ENCODE measurements at regions not wholly inside any gene's neighbourhood (a gene's known extent, or its start where the extent isn't known, plus 50 kb on each side); places are given as distances from the start of the nearest gene placed in this dataset.

DNA sequence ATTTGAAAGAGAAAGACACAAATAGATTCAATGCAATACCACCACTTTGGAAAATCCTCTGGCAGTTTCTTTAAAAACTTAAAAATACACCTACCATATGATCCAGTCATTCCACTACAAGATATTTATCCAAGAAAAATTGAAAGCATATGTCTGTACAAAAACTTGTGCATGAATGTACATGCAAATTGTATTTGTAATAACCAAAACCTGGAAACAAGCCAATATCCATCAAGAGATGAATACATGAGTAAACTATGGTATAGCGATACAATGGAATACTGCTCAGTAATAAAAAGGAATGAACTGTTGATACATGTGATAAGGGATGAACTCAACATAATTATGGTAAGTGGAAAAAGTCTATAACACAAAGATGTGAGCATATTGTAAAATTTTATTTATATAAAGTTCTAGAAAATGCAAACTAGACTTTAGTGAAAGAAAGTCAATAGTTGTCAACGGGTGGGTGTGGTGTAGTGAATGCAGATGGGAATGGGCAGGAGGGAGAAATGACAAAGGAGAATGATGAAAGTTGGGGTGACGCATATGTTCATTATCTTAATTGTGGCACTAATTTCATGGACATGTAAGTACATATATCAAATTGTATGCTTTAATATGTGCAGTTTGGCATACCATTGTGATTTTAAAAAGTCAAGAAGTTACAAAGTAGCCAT is 347.5 kb downstream of the SAMD5 start:
- no peak for DNase-seq (ENCODE audit: low read depth in 4 of 4, low spot score in 1 of 4)

DNA sequence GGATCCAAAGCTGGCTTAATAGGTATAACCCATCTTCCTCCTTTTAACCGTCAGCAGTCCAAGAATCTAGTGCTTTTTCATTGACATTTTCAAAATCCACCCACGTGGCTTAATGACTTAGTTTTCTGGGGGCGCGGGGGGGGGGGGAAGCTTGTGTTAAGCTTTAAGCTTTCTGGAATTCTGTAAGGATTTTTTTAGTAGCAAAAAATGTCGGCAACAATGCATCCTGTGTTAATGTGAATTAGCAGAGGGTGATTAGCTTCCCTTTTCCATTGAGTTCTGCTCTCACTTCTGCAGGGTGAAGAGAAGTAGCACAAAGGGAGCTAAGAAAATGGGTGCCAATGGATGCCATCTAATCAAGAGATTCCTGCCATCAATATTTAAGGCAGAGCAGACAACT is 348.2 kb downstream of the SAMD5 start:
- DNase-seq (ENCODE audit: low read depth in 4 of 4, low spot score in 1 of 4) = no peak

DNA sequence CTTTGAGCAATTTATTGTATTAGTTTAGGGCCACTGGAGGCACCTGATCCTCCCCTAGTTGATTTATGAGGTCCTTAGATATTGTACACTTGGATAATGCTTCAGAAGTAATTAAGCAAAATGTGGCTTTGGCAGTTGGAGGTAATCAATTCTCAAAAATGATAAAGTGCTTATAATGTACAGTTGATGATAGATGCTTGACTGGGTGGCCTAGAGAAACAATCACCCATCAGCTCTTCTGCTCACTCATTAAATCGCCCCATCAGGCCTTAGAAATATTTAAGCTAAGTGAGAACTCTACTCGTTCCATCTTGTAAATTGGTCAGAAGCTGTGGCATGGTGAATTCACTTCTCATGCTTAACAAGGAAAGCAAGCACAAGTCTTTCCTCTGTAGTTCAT is 349.9 kb downstream of the SAMD5 start:
- DNase-seq (ENCODE audit: low read depth in 4 of 4, low spot score in 1 of 4) = no peak

DNA sequence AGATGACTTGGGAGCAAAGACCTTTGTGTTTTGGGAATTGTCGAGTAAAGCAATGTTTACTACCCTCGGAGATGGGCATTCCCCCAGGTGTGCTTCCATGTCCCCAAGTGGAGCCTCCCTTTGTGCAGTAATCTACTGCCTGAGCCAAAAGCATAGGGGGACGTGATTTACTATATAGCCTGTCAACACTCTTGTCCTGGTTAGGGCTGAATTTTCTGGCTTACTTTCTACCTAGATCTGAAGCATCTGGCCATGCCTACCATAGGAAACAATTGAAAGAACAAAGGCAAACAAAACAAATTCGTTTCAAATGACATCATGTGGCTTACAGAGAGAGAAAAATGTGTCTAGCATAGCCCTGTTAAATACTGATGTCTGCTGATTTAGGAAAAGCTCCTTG is 350.6 kb downstream of the SAMD5 start:
- no peak for DNase-seq (ENCODE audit: low read depth in 4 of 4, low spot score in 1 of 4)

DNA sequence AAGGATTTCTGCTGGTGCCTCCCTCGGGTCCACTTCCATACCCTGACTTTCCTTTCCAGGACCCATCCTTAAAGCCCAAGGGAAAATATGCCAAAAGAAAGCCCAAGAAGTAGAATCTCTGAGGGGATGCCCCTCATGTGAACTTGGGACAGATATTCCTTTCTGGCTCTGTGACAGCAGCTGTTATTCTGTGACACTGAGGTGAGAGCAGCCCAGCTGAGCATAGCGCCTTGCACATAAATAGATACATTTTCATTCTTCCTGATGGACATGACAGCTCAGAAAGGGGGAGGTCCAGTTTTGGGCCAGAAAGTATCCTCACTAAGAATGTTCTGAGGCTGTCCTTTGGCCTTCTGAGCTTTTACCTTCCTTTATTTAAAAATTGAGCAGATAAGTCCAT is 353.2 kb downstream of the SAMD5 start:
- no peak for DNase-seq (ENCODE audit: low read depth in 4 of 4, low spot score in 1 of 4)

DNA sequence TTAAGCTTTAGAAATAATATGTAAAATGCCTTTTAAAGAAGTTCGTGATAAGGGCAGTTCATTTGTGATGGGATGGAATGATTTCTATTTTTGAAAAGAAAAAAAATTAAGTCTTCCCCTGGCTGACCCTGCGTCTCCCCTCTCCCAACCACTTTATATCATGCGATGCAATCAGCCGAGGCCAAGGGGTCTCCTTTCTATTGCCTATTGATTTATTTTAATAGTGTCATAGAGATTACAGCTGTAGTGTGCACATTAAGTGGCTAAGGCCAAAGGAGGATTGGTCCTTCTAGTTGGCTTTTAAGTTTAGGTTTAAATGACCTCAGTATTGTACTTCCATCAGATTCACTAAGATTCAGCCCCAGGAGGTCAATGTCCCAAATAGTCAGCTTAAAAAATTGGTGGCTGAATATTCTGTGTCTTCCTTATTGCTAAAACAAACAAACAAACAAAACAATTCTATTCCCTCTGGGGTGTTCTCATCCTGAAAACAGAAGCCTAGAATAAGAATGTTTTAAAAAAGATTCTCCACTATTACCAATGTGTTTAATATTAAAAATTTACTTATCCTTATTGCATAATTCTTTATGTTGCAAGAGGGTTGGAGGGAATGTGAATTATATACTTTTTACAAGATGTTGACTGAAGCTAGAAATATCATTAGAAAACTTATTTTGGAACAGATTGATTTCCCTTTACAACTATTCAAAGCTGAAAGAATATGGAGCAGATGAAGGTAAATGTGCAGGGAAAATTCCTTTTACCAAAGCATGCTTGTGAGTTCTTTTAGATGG is 359.1 kb downstream of the SAMD5 start:
- no peak for DNase-seq (ENCODE audit: low read depth in 4 of 4, low spot score in 1 of 4)

DNA sequence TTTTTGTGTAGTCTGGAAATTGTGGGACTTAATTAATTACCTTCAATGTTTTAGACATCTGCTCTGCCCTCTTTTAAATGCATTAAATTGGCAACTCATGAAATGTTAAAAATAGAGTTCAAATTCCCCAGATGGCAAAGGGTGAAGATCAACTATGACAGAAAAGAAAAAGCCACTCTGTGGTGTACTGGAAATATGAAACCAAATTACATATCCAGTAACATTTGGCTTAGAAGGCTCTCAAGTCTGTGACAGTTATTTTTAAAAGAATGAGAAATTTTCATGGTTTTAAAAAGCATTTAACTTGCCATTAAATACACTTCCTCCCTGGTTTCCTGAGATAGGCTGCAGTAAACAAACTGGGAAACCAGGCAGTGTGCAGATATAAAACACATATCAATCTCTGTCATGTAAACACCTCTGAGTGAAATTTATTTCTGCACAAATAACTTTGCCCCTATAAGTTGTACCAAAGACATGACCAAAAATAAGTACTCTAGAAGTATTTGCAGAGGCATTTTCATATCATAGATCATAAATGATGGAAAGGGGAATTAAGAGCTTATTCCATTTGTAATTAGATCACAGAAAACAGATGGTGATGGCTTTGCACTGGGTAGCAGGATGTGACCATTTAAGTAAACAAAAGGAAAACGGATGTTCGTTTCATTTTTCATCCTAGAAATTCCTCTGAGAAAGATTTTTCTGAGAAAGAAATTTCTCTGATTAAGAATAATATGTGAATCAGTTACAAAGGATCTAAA is 360.1 kb downstream of the SAMD5 start:
- no peak for DNase-seq (ENCODE audit: low read depth in 4 of 4, low spot score in 1 of 4)

DNA sequence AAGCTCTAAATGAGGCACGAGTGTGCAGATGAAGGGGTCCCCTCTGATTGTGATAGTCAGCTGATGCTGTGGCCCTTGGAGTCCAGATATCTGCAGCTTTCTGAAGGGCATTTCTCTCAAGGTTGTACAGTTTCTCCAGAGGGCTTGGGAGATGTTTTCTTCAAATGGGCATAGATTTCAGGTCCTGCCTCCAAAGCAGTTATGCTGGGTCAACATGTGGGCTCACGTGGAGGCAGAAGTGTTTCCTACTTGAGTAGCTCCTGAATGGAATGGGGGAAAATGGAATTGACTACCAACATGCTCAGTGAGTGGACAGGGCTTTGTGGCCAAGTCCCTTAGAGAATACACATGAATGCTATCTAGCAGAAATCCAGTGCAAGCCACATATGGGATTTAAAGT is 360.7 kb downstream of the SAMD5 start:
- no peak for DNase-seq (ENCODE audit: low read depth in 4 of 4, low spot score in 1 of 4)

DNA sequence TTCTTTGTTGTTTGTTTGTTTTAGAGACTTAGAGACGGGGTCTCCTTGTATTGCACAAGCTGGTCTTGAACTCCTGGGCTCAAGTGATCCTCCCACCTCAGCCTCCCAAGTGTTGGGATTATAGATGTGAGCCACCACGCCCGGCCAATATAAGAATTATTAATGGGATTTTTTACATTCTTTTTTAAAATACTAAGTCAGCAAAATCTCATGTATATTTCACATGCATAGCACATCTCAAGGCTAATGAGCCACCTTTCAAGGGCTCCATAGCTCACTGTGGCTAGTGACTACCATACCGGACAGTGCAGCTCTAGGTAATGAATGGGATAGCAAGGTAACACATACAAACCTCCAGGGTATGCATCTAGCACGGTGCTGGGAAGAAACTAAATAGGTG is 361.4 kb downstream of the SAMD5 start:
- no peak for DNase-seq (ENCODE audit: low read depth in 4 of 4, low spot score in 1 of 4)

DNA sequence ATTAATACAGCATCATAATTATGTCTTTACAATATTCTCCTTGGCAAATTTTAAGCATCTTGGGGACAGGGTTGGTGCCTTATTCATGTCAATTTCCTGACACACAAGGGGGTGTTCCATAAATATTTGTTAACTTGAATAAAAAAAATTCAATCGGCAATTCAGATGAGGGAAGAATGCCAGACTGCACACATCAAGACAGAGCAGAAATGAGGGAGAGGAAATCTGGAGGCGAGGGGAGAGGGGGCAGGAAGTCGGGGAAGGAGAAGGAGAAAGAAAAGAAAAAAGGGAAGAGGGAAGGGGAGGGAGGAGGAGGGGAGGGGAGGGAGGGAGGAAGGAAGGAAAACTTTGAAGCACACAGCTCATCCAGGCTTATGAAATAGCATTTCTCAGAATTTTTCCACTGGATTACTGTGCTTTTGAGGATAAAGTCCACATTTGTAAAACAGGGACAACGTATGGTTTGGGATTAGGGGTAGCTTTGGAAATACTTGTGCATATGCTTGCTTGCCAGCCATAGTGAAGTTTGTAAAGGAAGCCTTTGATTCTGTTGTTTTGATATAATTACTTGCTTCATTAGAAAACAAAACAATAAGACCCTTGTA is 362.1 kb downstream of the SAMD5 start:
- no peak for DNase-seq (ENCODE audit: low read depth in 4 of 4, low spot score in 1 of 4)

DNA sequence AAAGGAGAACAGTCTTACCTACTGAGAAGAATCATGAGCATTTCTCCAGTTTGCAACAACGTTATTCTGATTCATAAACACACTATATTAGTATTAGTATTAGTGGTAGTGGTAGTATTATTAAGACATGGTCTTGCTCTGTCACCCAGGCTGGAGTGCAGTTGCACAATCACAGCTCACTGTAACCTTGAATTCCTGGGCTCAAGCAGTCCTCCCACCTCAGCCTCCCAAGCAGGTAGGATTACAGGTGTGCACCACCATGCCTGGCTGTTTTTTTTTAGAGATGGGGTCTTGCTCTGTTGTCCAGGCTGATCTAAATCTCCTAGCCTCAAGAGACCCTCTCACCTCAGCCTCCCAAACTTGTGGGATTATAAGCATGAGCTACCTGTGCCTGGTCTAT is 363.5 kb downstream of the SAMD5 start:
- no peak for DNase-seq (ENCODE audit: low read depth in 4 of 4, low spot score in 1 of 4)

DNA sequence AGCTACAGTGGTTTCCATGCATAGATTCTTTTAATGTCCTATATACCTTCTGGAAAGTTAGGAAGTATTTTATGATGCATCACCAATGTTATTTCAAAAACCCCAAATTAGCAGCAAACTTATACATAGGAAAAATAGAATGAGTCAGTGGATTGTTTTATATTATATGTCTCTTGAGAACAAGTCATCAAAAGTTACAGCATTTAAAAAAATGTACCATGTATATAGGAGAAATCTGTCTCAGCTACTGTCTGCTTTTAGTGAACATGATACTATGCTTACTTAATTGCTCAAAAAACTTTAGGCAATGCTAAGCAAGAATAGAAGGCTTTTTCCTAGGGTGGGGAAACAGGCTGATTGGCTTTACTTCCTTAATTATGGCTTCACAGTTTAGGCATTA is 365.3 kb downstream of the SAMD5 start:
- DNase-seq (ENCODE audit: low read depth in 4 of 4, low spot score in 1 of 4) = no peak

DNA sequence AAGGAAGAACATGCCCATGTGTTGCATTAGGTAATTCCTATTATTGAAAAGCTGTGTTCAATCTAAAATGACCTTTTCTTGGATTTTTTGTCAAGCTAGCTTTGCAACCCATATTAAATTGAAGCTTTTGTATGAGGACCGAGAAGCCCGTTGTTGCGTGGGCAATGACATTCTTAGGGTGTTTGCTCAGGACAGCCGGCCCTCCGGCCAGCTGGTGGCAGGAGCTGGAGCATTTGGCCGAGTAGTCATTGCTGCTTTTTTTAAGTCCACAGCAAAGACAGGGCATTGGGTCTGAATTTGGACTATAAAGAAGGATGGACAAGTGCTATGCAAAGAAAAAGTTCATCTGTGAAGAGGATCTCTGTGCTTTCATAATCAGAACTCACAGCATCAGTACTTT is 365.8 kb downstream of the SAMD5 start:
- no peak for DNase-seq (ENCODE audit: low read depth in 4 of 4, low spot score in 1 of 4)

DNA sequence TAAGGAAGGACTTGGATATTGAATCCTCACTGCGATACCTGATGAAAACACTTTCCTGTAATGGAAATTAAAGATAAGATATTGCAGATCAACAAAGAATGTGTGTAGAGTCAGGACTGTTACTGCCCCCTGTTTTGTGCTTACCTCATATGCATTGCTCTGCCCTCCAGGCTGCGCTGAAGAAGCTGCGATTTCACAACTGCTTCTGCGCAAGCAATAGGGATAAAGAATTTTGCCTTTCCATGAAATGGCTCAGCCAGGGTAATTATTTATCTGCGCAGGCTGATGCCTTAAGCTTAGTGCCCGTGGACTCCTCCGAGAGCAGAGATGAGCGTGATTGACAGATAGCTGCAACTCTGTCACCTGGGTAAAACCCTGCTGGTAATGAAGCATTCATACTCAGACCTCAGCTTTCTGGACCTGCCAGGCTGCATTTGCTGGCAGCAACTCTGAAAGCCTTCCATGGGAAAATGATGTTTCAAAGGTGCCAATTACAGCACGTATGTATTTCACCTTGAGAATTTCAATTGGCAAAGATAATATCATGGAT is 370.6 kb downstream of the SAMD5 start:
- DNase-seq (ENCODE audit: low read depth in 4 of 4, low spot score in 1 of 4) = no peak

DNA sequence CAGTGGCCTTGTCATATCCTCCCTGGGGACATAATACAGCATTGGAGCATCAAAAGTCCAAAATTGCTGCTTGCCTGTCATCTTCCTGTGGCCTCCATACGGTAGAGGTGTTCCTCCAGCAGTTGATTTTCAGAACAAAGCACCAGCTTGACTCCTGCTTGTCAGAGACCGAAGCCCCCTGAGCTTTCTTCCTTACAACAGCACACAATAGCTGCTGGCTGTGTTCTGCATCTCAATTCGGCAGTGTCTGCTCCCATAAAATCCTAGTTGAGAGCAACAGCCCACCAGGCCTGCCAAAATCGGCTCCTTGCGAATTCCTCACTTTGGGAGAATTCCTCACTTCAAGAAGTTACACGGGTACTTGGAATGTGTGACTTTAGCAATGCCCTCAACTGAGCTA is 372.9 kb downstream of the SAMD5 start:
- DNase-seq (ENCODE audit: low read depth in 4 of 4, low spot score in 1 of 4) = no peak

DNA sequence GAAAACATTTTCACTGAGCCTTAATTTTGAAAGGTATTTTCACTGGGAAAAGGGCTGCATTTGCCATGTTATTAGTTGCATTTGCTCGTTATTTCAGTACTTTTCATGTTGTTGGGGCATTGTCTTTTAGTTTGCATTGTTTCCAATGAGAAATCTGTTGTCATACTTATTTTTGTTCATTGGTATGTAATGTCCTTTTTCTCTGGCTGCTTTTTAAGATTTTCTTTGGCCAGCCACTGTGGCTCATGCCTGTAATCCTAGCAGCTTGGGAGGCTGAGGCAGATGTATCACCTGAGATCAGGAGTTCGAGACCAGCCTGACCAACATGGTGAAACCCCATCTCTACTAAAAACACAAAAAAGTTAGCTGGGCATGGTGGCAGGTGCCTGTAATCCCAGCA is 379.9 kb downstream of the SAMD5 start:
- DNase-seq (ENCODE audit: low read depth in 4 of 4, low spot score in 1 of 4) = no peak

DNA sequence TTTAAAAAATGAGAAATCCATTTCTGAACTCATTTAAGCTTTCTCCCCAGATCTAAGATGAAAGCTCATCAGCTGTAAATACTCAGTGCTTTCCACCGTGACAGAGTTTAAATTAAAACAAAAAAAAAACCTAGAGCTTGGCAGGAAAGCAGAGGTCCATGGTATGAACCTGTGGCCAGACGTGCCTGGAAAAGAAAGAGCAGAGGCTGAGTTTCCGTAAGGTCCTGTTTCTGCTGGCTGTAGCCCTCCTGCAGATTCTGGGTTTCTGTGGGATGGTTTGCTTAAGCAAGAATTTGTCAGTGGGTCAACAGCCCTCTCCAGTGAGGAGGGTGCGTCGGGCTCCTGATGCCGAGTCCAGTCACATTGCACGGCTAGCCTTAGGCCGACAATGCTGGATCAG is 383.2 kb downstream of the SAMD5 start:
- DNase-seq (ENCODE audit: low read depth in 4 of 4, low spot score in 1 of 4) = no peak

DNA sequence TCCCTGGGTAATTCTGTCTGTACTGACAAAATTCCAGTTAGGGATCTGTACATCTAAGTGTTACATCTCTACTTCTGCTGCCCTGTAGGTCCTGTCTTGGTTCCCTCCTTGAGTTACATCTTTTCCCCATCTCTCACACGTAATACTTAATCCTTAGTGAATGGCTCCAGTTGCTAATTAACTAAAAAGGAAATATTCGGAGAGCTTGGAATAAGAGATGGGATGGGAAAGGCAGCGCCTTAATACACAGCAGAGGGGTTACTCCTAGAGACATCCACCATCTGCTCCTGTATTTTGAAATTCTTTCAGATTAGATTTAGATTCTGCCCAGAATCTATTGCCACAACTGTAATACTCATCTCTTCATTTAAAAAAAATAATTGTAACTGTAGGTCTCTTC is 384.0 kb downstream of the SAMD5 start:
- no peak for DNase-seq (ENCODE audit: low read depth in 4 of 4, low spot score in 1 of 4)

DNA sequence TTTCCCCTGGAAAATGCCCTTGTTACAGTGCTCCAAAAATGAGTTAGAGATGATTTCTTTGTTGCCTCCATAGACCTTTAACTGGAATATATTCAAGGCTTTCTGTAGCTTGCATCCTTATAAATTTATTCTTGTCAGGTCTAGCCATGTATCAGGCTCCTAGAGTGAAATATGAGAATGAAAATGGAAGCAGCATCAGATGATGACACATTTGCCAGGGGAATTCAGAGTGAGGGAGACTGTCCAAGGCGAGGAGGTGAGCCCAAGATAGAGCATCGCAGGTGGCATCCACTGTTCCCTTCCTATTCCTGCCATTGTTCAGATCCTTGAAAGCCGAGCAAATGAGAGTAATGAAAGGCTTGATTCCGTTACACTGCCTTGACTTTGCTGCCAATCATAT is 386.8 kb downstream of the SAMD5 start:
- DNase-seq (ENCODE audit: low read depth in 4 of 4, low spot score in 1 of 4) = no peak

DNA sequence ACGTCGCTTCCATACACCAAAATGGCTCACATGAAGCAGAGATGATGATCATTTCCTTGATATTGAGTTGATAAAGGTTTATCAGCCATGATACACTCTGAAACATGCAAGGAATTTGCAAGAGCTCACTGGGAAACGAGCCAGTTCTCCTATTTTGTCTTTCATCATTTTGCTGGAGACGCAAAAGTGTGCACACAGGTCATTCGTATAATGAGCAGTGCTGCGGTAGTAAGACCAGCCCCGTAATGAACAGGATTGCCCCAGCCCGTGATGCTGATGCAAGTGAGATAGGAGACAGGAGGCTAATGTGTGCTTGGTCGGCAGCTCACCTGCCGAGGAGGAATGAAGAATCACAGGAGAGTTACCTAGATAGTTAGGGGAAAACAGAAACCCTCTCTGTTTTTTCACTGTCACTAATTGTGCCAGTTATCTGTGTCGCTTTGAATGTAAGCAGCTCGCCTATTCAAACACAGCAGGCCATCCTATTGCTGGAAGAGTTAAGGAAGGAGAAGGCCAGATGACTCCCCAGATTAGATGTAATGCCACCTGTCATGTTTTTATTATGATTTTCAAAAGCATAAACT is 391.8 kb downstream of the SAMD5 start:
- DNase-seq (ENCODE audit: low read depth in 4 of 4, low spot score in 1 of 4) = no peak

DNA sequence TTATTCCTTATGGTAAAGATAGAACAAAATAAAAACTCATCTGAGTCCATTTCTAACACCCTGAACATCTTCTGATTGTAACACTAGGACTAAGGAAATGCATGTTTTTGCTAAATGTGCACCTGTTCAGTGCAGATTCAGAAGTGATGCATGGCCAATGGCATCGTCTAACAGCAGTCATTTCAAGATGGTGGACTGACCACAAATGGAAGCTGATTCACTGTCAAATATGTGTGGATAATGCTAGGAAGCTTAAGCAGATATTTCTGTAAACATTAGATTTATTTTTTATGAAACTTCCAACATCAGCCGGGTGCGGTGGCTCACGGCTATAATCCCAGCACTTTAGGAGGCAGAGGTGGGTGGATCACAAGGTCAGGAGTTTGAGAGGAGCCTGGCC is 394.8 kb downstream of the SAMD5 start:
- DNase-seq (ENCODE audit: low read depth in 4 of 4, low spot score in 1 of 4) = no peak
